ENCODE measurements at regions not wholly inside any gene's neighbourhood (a gene's known extent, or its start where the extent isn't known, plus 50 kb on each side); places are given as distances from the start of the nearest gene placed in this dataset.
"Not testable (repeated sequence)": the region's sequence is repeated elsewhere in the genome, so short reads cannot be mapped to it uniquely, and the experiment has no call there.

DNA sequence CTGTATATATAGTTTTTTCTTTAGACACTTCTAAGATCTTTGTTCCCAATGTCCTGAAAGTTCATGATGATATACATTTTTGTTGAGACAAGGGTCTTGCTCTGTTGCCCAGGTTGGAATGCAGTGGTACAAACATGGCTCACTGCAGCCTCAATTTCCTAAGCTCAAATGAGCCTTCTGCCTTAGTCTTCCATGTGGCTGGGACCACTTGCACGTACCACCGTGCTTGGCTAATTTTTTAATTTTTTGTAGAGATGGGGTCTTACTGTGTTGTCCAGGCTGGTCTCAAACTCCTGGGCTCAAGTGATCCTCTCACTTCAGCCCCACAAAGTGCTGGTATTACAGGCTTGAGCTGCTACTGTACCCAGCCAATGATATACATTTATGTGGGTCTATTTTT lies 132.9 kb upstream of the BCOR start:
- H3K79me2 ChIP-seq (ENCODE audit: insufficient read depth, low read length) = no peaks in the 10 kb centered on the region
- H3K27me3 ChIP-seq (ENCODE audit: low read length) = no peaks in the 10 kb centered on the region
- H3K27ac ChIP-seq (ENCODE audit: low read depth, low read length) = no peak overlapping the region
- H3K9me3 ChIP-seq (ENCODE audit: insufficient read depth, low read length) = no peaks in the 10 kb centered on the region
- H3K36me3 ChIP-seq (ENCODE audit: low read length) = no peaks in the 10 kb centered on the region
- TF ChIP-seq, protein P1, sequence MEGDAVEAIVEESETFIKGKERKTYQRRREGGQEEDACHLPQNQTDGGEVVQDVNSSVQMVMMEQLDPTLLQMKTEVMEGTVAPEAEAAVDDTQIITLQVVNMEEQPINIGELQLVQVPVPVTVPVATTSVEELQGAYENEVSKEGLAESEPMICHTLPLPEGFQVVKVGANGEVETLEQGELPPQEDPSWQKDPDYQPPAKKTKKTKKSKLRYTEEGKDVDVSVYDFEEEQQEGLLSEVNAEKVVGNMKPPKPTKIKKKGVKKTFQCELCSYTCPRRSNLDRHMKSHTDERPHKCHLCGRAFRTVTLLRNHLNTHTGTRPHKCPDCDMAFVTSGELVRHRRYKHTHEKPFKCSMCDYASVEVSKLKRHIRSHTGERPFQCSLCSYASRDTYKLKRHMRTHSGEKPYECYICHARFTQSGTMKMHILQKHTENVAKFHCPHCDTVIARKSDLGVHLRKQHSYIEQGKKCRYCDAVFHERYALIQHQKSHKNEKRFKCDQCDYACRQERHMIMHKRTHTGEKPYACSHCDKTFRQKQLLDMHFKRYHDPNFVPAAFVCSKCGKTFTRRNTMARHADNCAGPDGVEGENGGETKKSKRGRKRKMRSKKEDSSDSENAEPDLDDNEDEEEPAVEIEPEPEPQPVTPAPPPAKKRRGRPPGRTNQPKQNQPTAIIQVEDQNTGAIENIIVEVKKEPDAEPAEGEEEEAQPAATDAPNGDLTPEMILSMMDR (IDR thresholded peaks at IDR 0.05; ENCODE audit: insufficient read depth, low read length, poor library complexity, severe bottlenecking) = no peak
- no peak for TF ChIP-seq EZH2phosphoT487 (conservative IDR thresholded peaks at IDR 0.05; ENCODE audit: low read length)
- H3K4me3 ChIP-seq (ENCODE audit: insufficient read depth, low read length, poor library complexity, severe bottlenecking) = no peak overlapping the region
- H3F3A ChIP-seq (ENCODE audit: insufficient read depth) = no peaks in the 10 kb centered on the region
- no peaks in the 10 kb centered on the region for H4K20me1 ChIP-seq (ENCODE audit: low read depth, low read length)
- no peak overlapping the region for H3K4me2 ChIP-seq (ENCODE audit: low read depth, low read length, poor library complexity, severe bottlenecking)
- no peak overlapping the region for H2AFZ ChIP-seq (ENCODE audit: low read depth, low read length, severe bottlenecking)
- no peaks in the 10 kb centered on the region for H3K9me2 ChIP-seq (replicated peaks; ENCODE audit: insufficient read depth, low read length)
- no peak overlapping the region for H3K9ac ChIP-seq (ENCODE audit: low read length)

DNA sequence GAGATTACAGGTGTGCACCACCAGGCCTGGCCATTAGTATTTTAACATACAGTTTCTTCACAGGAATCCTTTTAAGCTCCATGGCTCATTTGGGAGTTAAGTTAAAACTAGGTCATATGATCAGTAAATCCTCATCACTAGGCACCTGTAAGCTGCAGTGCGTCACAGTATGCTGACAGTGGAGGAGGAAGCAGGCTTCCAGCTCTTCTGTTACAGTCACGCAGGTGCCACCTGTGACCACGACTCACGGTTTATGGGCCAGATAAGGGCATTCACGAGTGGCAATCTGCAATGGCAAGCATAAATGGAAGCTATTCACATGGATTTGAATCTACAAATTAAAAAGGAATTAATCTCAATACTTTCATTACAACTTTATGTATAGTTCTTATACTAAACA lies 129.4 kb upstream of the BCOR start:
- Histone ChIP-seq H2AFZ (ENCODE audit: low read depth, low read length, severe bottlenecking) (no peak overlapping the region), H3K9me2 (replicated peaks; ENCODE audit: insufficient read depth, low read length) (no peaks in the 10 kb centered on the region), H3K4me2 (ENCODE audit: low read depth, low read length, poor library complexity, severe bottlenecking) (no peak overlapping the region), H3K27me3 (ENCODE audit: low read length) (no peaks in the 10 kb centered on the region), H4K20me1 (ENCODE audit: low read depth, low read length) (no peaks in the 10 kb centered on the region), H3K36me3 (ENCODE audit: low read length) (no peaks in the 10 kb centered on the region), H3K79me2 (ENCODE audit: insufficient read depth, low read length) (no peaks in the 10 kb centered on the region), H3K4me3 (ENCODE audit: insufficient read depth, low read length, poor library complexity, severe bottlenecking) (no peak overlapping the region), H3K9me3 (ENCODE audit: insufficient read depth, low read length) (no peaks in the 10 kb centered on the region), H3K9ac (ENCODE audit: low read length) (no peak overlapping the region), H3K27ac (ENCODE audit: low read depth, low read length) (no peak overlapping the region), H3F3A (ENCODE audit: insufficient read depth) (no peaks in the 10 kb centered on the region)
- TF ChIP-seq EZH2phosphoT487 (conservative IDR thresholded peaks at IDR 0.05; ENCODE audit: low read length) = no peak
- TF ChIP-seq, protein P1 (IDR thresholded peaks at IDR 0.05; ENCODE audit: insufficient read depth, low read length, poor library complexity, severe bottlenecking) = no peak

DNA sequence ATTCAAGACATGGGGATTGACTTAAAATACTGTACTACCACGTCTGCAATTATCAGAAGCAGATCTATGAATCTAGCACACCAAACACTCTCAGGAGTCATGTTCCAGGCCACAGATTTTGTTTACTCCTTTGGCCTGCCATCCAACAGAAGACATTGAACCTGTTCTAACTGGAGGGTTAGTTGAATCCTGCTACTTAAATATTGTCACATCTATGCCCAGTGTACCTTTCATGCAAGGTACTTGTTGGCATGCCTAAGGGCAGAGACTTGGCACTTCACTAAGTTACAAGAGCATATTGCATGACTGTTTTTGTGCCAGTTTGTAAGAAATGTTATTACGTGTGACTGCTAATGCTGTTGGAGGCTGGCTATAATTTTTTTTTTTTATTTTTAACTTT lies 126.9 kb upstream of the BCOR start:
- H4K20me1 ChIP-seq (ENCODE audit: low read depth, low read length) = no peaks in the 10 kb centered on the region
- H3K79me2 ChIP-seq (ENCODE audit: insufficient read depth, low read length) = no peaks in the 10 kb centered on the region
- no peaks in the 10 kb centered on the region for H3K27me3 ChIP-seq (ENCODE audit: low read length)
- H3K9me3 ChIP-seq (ENCODE audit: insufficient read depth, low read length) = no peaks in the 10 kb centered on the region
- TF ChIP-seq EZH2phosphoT487 (conservative IDR thresholded peaks at IDR 0.05; ENCODE audit: low read length) = no peak
- TF ChIP-seq, protein P1 (IDR thresholded peaks at IDR 0.05; ENCODE audit: insufficient read depth, low read length, poor library complexity, severe bottlenecking) = no peak
- H3K4me3 ChIP-seq (ENCODE audit: insufficient read depth, low read length, poor library complexity, severe bottlenecking) = no peak overlapping the region
- H3K36me3 ChIP-seq (ENCODE audit: low read length) = no peaks in the 10 kb centered on the region
- no peaks in the 10 kb centered on the region for H3F3A ChIP-seq (ENCODE audit: insufficient read depth)
- H2AFZ ChIP-seq (ENCODE audit: low read depth, low read length, severe bottlenecking) = no peak overlapping the region
- no peak overlapping the region for H3K4me2 ChIP-seq (ENCODE audit: low read depth, low read length, poor library complexity, severe bottlenecking)
- no peaks in the 10 kb centered on the region for H3K9me2 ChIP-seq (replicated peaks; ENCODE audit: insufficient read depth, low read length)
- H3K27ac ChIP-seq (ENCODE audit: low read depth, low read length) = no peak overlapping the region
- H3K9ac ChIP-seq (ENCODE audit: low read length) = no peak overlapping the region

DNA sequence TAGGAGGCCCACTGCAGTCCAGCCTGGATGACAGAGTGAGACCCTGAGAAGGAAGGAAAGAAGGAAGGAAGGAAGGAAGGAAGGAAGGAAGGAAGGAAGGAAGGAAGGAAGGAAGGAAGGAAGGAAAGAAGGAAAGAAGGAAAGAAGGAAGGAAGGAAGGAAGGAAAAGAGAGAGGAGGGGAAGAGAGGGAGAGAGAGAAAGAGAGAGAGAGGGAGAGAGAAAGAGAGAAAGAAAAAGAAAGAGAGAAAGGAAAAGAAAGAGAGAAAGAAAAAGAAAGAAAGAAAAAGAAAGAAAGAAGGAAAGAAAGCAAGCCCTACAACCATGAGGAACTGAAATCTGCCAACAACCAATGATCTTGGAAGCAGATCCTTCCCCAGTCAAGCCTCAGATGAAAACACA lies 124.9 kb upstream of the BCOR start:
- H3F3A ChIP-seq (ENCODE audit: insufficient read depth); H3K79me2 ChIP-seq (ENCODE audit: insufficient read depth, low read length); H4K20me1 ChIP-seq (ENCODE audit: low read depth, low read length); H3K36me3 ChIP-seq (ENCODE audit: low read length); H3K9ac ChIP-seq (ENCODE audit: low read length); H2AFZ ChIP-seq (ENCODE audit: low read depth, low read length, severe bottlenecking); H3K27ac ChIP-seq (ENCODE audit: low read depth, low read length); H3K9me3 ChIP-seq (ENCODE audit: insufficient read depth, low read length); H3K9me2 ChIP-seq (replicated peaks; ENCODE audit: insufficient read depth, low read length); H3K27me3 ChIP-seq (ENCODE audit: low read length); H3K4me3 ChIP-seq (ENCODE audit: insufficient read depth, low read length, poor library complexity, severe bottlenecking); H3K4me2 ChIP-seq (ENCODE audit: low read depth, low read length, poor library complexity, severe bottlenecking): not testable (repeated sequence)

Data from SU-DHL-6 (cell line).